ENCODE measurements at regions not wholly inside any gene's neighbourhood (a gene's known extent, or its start where the extent isn't known, plus 50 kb on each side); places are given as distances from the start of the nearest gene placed in this dataset.

DNA sequence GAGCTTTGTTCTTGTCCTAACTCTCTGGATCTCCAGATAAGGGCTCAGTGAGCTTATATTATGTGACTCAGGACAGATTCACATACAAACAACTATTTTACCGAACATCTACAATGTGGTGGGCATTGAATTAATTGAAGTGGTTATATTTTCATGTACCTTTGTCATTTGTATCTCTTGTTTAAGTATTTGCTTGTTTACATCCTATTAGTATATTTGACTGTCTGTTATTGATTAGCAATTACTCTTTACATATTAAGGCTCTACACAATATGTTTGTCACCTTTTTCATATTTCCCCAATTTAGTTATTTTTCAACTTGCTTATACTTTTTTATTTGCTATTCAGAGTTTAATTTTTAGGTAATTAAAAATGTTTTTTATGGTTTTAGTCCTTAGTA, 222.4 kb downstream of the TFAP2C start:
- TF ChIP-seq EP300 (IDR thresholded peaks at IDR 0.05; ENCODE audit: low read depth) (no peak), POLR2A (IDR thresholded peaks at IDR 0.05) (no peak)
- TF ChIP-seq, protein P1, sequence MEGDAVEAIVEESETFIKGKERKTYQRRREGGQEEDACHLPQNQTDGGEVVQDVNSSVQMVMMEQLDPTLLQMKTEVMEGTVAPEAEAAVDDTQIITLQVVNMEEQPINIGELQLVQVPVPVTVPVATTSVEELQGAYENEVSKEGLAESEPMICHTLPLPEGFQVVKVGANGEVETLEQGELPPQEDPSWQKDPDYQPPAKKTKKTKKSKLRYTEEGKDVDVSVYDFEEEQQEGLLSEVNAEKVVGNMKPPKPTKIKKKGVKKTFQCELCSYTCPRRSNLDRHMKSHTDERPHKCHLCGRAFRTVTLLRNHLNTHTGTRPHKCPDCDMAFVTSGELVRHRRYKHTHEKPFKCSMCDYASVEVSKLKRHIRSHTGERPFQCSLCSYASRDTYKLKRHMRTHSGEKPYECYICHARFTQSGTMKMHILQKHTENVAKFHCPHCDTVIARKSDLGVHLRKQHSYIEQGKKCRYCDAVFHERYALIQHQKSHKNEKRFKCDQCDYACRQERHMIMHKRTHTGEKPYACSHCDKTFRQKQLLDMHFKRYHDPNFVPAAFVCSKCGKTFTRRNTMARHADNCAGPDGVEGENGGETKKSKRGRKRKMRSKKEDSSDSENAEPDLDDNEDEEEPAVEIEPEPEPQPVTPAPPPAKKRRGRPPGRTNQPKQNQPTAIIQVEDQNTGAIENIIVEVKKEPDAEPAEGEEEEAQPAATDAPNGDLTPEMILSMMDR (IDR thresholded peaks at IDR 0.05), result no peak
